ENCODE measurements at regions not wholly inside any gene's neighbourhood (a gene's known extent, or its start where the extent isn't known, plus 50 kb on each side); places are given as distances from the start of the nearest gene placed in this dataset.

GRCh38 chr6:156174031-156174890 lies 602.9 kb upstream of the ARID1B start:
- no peak overlapping the region for H3K4me3 ChIP-seq (ENCODE audit: insufficient read depth, low read depth, low read length)
- no peak overlapping the region for H4K91ac ChIP-seq (ENCODE audit: insufficient read depth, low read depth, low read length)
- H2BK20ac ChIP-seq (ENCODE audit: low read depth, low read length), result no peak overlapping the region
- no peak overlapping the region for H2BK5ac ChIP-seq (ENCODE audit: low read depth, low read length, poor library complexity, severe bottlenecking)
- ATAC-seq (ENCODE audit: low read depth) (no peak), DNase-seq (no peak)
- no peaks in the 10 kb centered on the region for H3K79me1 ChIP-seq (ENCODE audit: low read depth in 1 of 2, low read length in 2 of 2)
- no peak overlapping the region for H3K4ac ChIP-seq (ENCODE audit: low read depth, low read length)
- dilution Hi-C loops (cut with HindIII; ENCODE audit: low sequenced_read_pairs, unreplicated experiment) (no loop called here), in situ Hi-C loops (cut with MboI; ENCODE audit: low sequenced_read_pairs) (no loop called here), intact Hi-C loops (cut with micrococcal nuclease) (no loop called here)
- H2BK15ac ChIP-seq (ENCODE audit: low read depth, low read length), result no peak overlapping the region
- H2AK9ac ChIP-seq (replicated peaks; ENCODE audit: low read depth, low read length, poor library complexity), result no peak overlapping the region
- no CpG with 5 or more reads among the region's 11 CpGs for WGBS, 2 experiments (ENCODE audit: extremely low coverage in 2 of 2, insufficient read length in 1 of 2)
- POLR2A ChIA-PET (ENCODE audit: unreplicated experiment), result no interaction called here
- no peak overlapping the region for H3K9ac ChIP-seq (ENCODE audit: low read depth, low read length)
- H3K4me1 ChIP-seq (ENCODE audit: control insufficient read depth, insufficient read depth, low read length), result no peaks in the 10 kb centered on the region
- H3K18ac ChIP-seq (ENCODE audit: low read depth, low read length), result no peak overlapping the region
- H4K8ac ChIP-seq (ENCODE audit: low read depth in 2 of 2, low read length in 2 of 2), result no peak overlapping the region
- H3K9me3 ChIP-seq (ENCODE audit: control insufficient read depth, insufficient read depth, low read length), result no peaks in the 10 kb centered on the region
- H3K4me2 ChIP-seq (ENCODE audit: low read depth, low read length), result no peak overlapping the region
- H4K20me1 ChIP-seq (ENCODE audit: insufficient read depth, low read length), result no peaks in the 10 kb centered on the region
- H2AFZ ChIP-seq (replicated peaks; ENCODE audit: low read length, poor library complexity), result no peak overlapping the region
- no peak overlapping the region for H3K23ac ChIP-seq (ENCODE audit: low read depth, low read length)
- CTCF ChIA-PET, result no interaction called here
- H3K27me3 ChIP-seq (ENCODE audit: control insufficient read depth, insufficient read depth, low read length), result no peaks in the 10 kb centered on the region
- no peak overlapping the region for H2AK5ac ChIP-seq (ENCODE audit: low read depth, low read length)
- H3K27ac ChIP-seq (ENCODE audit: insufficient read depth, low read length), result no peak overlapping the region
- no peak overlapping the region for H2BK120ac ChIP-seq (ENCODE audit: low read depth, low read length)
- BruUV-seq (replicated peaks), result no TSS peak
- no peak overlapping the region for H4K5ac ChIP-seq (ENCODE audit: low read depth, low read length)
- no peaks in the 10 kb centered on the region for H3K9me1 ChIP-seq (ENCODE audit: insufficient read depth, low read length)
- H3K14ac ChIP-seq (replicated peaks; ENCODE audit: low read depth, low read length), result no peak overlapping the region
- no peaks in the 10 kb centered on the region for H3K36me3 ChIP-seq (ENCODE audit: control insufficient read depth, insufficient read depth, low read length)
- H3K56ac ChIP-seq (ENCODE audit: extremely low read depth, insufficient read depth, low read length), result no peak overlapping the region
- TF ChIP-seq SMC3 (IDR thresholded peaks at IDR 0.05; ENCODE audit: low read depth, low read length), result no peak
- no peak for TF ChIP-seq NFE2L2 (IDR thresholded peaks at IDR 0.05; ENCODE audit: low read depth, low read length)
- no peak for TF ChIP-seq ELK1 (IDR thresholded peaks at IDR 0.05; ENCODE audit: borderline replicate concordance, low read depth, low read length)
